ENCODE measurements at regions not wholly inside any gene's neighbourhood (a gene's known extent, or its start where the extent isn't known, plus 50 kb on each side); places are given as distances from the start of the nearest gene placed in this dataset.

GRCh38 chr11:26095340-26095739 is 236.6 kb upstream of the ANO3 start:
- no peak overlapping the region for H3K27ac ChIP-seq
- no peak for TF ChIP-seq CTCF (conservative IDR thresholded peaks at IDR 0.05; ENCODE audit: low read depth)
- ChIA-PET CTCF (no interaction called here), POLR2A (ENCODE audit: low non-redundant PET) (no interaction called here)
- DNase-seq (ENCODE audit: low spot score) = no peak

GRCh38 chr11:26096451-26096850 is 235.5 kb upstream of the ANO3 start:
- no peak overlapping the region for H3K27ac ChIP-seq
- ChIA-PET POLR2A (ENCODE audit: low non-redundant PET) (no interaction called here), CTCF (no interaction called here)
- DNase-seq (ENCODE audit: low spot score) = no peak
- TF ChIP-seq CTCF (conservative IDR thresholded peaks at IDR 0.05; ENCODE audit: low read depth) = no peak

- CTCF ChIA-PET = no interaction called here
- H3K27ac ChIP-seq = no peak overlapping the region
- DNase-seq (ENCODE audit: low spot score) = no peak
- TF ChIP-seq CTCF (conservative IDR thresholded peaks at IDR 0.05; ENCODE audit: low read depth) = no peak
- POLR2A ChIA-PET (ENCODE audit: low non-redundant PET) = no interaction called here
These were observed 229.6 kb upstream of the ANO3 start for GRCh38 chr11:26102325-26102724.

- no peak for DNase-seq (ENCODE audit: low spot score)
- H3K27ac ChIP-seq = no peak overlapping the region
- no peak for TF ChIP-seq CTCF (conservative IDR thresholded peaks at IDR 0.05; ENCODE audit: low read depth)
- CTCF ChIA-PET = no interaction called here
- POLR2A ChIA-PET (ENCODE audit: low non-redundant PET) = no interaction called here
These were observed 226.0 kb upstream of the ANO3 start for GRCh38 chr11:26105762-26106423.

GRCh38 chr11:26106726-26107125 is 225.2 kb upstream of the ANO3 start:
- CTCF ChIA-PET = no interaction called here
- H3K27ac ChIP-seq = no peak overlapping the region
- no peak for TF ChIP-seq CTCF (conservative IDR thresholded peaks at IDR 0.05; ENCODE audit: low read depth)
- DNase-seq (ENCODE audit: low spot score) = no peak
- POLR2A ChIA-PET (ENCODE audit: low non-redundant PET) = no interaction called here

- H3K27ac ChIP-seq = no peak overlapping the region
- no peak for TF ChIP-seq CTCF (conservative IDR thresholded peaks at IDR 0.05; ENCODE audit: low read depth)
- CTCF ChIA-PET = no interaction called here
- POLR2A ChIA-PET (ENCODE audit: low non-redundant PET) = no interaction called here
- DNase-seq (ENCODE audit: low spot score) = no peak
These were observed 222.1 kb upstream of the ANO3 start for GRCh38 chr11:26109658-26110368.

Measured in RWPE1 (cell line).